ENCODE measurements at regions not wholly inside any gene's neighbourhood (a gene's known extent, or its start where the extent isn't known, plus 50 kb on each side); places are given as distances from the start of the nearest gene placed in this dataset.

GRCh38 chr9:11348366-11348765 lies 735.6 kb upstream of the PTPRD start:
- no peaks in the 10 kb centered on the region for H3K36me3 ChIP-seq (ENCODE audit: control insufficient read depth in 2 of 2, extremely low read depth in 1 of 2, insufficient read depth in 2 of 2, low read length in 2 of 2)
- no peak overlapping the region for H3K27ac ChIP-seq (ENCODE audit: insufficient read depth, low read depth, low read length)
- POLR2A ChIA-PET, result no interaction called here
- no peak overlapping the region for H3K4me3 ChIP-seq (replicated peaks in 1 of 3; ENCODE audit: insufficient read depth in 1 of 3, low read depth in 1 of 3, low read length in 3 of 3)
- H3K79me2 ChIP-seq (ENCODE audit: control insufficient read depth, insufficient read depth, low read length), result no peaks in the 10 kb centered on the region
- H4K20me1 ChIP-seq (replicated peaks; ENCODE audit: control insufficient read depth, extremely low read depth, insufficient read depth, low read length), result no peaks in the 10 kb centered on the region
- no peak for DNase-seq (ENCODE audit: low read depth, low spot score)
- CTCF ChIA-PET, result no interaction called here
- intact Hi-C loops (cut with micrococcal nuclease) (no loop called here), dilution Hi-C loops (cut with MboI; ENCODE audit: extremely low pct_ligation_motif_present, low sequenced_read_pairs) (no loop called here)
- TF ChIP-seq MYC (IDR thresholded peaks at IDR 0.05; ENCODE audit: low read depth, low read length), result no peak
- TF ChIP-seq POLR2A (IDR thresholded peaks at IDR 0.05; ENCODE audit: low read depth, low read length), result no peak
- H3K4me1 ChIP-seq (ENCODE audit: control insufficient read depth, extremely low read depth, insufficient read depth, low read length), result no peaks in the 10 kb centered on the region
- no peak for FAIRE-seq
- H3K9ac ChIP-seq (replicated peaks; ENCODE audit: extremely low read depth, insufficient read depth, low read length), result no peak overlapping the region
- H3K9me3 ChIP-seq (replicated peaks; ENCODE audit: control insufficient read depth, insufficient read depth, low read length), result no peaks in the 10 kb centered on the region
- no peak overlapping the region for H3K4me2 ChIP-seq (ENCODE audit: insufficient read depth, low read length)
- H3K27me3 ChIP-seq (ENCODE audit: control insufficient read depth in 2 of 2, insufficient read depth in 2 of 2, low read length in 2 of 2), result no peaks in the 10 kb centered on the region
- no peak overlapping the region for H2AFZ ChIP-seq (ENCODE audit: low read depth, low read length)
- no TSS peak for BruUV-seq (replicated peaks)
- H3K9me1 ChIP-seq (replicated peaks; ENCODE audit: control insufficient read depth, extremely low read depth, insufficient read depth, low read length), result no peaks in the 10 kb centered on the region

GRCh38 chr9:11349187-11349586 lies 736.4 kb upstream of the PTPRD start:
- no peak for DNase-seq (ENCODE audit: low read depth, low spot score)
- no TSS peak for BruUV-seq (replicated peaks)
- ChIA-PET POLR2A (no interaction called here), CTCF (no interaction called here)
- FAIRE-seq, result no peak
- H3K4me2 ChIP-seq (ENCODE audit: insufficient read depth, low read length), result no peak overlapping the region
- H3K9me1 ChIP-seq (replicated peaks; ENCODE audit: control insufficient read depth, extremely low read depth, insufficient read depth, low read length), result no peaks in the 10 kb centered on the region
- intact Hi-C loops (cut with micrococcal nuclease) (no loop called here), dilution Hi-C loops (cut with MboI; ENCODE audit: extremely low pct_ligation_motif_present, low sequenced_read_pairs) (no loop called here)
- no peak overlapping the region for H3K27ac ChIP-seq (ENCODE audit: insufficient read depth, low read depth, low read length)
- H4K20me1 ChIP-seq (replicated peaks; ENCODE audit: control insufficient read depth, extremely low read depth, insufficient read depth, low read length), result no peaks in the 10 kb centered on the region
- H3K27me3 ChIP-seq (ENCODE audit: control insufficient read depth in 2 of 2, insufficient read depth in 2 of 2, low read length in 2 of 2), result no peaks in the 10 kb centered on the region
- H3K4me1 ChIP-seq (ENCODE audit: control insufficient read depth, extremely low read depth, insufficient read depth, low read length), result no peaks in the 10 kb centered on the region
- no peaks in the 10 kb centered on the region for H3K79me2 ChIP-seq (ENCODE audit: control insufficient read depth, insufficient read depth, low read length)
- TF ChIP-seq GATA2 (IDR thresholded peaks at IDR 0.05; ENCODE audit: insufficient read depth, insufficient read length, low read depth, low read length) (no peak), JUN (IDR thresholded peaks at IDR 0.05; ENCODE audit: borderline replicate concordance, insufficient read depth, insufficient read length, low read depth) (no peak), CTCF (IDR thresholded peaks at IDR 0.05; ENCODE audit: extremely low read depth in 1 of 2, insufficient read depth in 1 of 2, low read depth in 1 of 2, low read length in 2 of 2) (no peak), EZH2 (IDR thresholded peaks at IDR 0.05; ENCODE audit: borderline replicate concordance, low read depth, low read length, severe bottlenecking) (no peak), POLR2AphosphoS5 (IDR thresholded peaks at IDR 0.05; ENCODE audit: insufficient read depth, low read depth, low read length) (no peak), MAX (IDR thresholded peaks at IDR 0.05; ENCODE audit: insufficient read depth, insufficient read length) (no peak), FOS (IDR thresholded peaks at IDR 0.05; ENCODE audit: borderline replicate concordance, insufficient read depth, low read length) (no peak), MYC (IDR thresholded peaks at IDR 0.05; ENCODE audit: low read depth, low read length) (no peak), POLR2A (IDR thresholded peaks at IDR 0.05; ENCODE audit: low read depth, low read length) (no peak)
- H3K36me3 ChIP-seq (ENCODE audit: control insufficient read depth in 2 of 2, extremely low read depth in 1 of 2, insufficient read depth in 2 of 2, low read length in 2 of 2), result no peaks in the 10 kb centered on the region
- H2AFZ ChIP-seq (ENCODE audit: low read depth, low read length), result no peak overlapping the region
- H3K9me3 ChIP-seq (replicated peaks; ENCODE audit: control insufficient read depth, insufficient read depth, low read length), result no peaks in the 10 kb centered on the region
- no peak overlapping the region for H3K9ac ChIP-seq (replicated peaks; ENCODE audit: extremely low read depth, insufficient read depth, low read length)
- H3K4me3 ChIP-seq (replicated peaks in 1 of 3; ENCODE audit: insufficient read depth in 1 of 3, low read depth in 1 of 3, low read length in 3 of 3), result no peak overlapping the region
